ENCODE measurements at regions not wholly inside any gene's neighbourhood (a gene's known extent, or its start where the extent isn't known, plus 50 kb on each side); places are given as distances from the start of the nearest gene placed in this dataset.

DNA sequence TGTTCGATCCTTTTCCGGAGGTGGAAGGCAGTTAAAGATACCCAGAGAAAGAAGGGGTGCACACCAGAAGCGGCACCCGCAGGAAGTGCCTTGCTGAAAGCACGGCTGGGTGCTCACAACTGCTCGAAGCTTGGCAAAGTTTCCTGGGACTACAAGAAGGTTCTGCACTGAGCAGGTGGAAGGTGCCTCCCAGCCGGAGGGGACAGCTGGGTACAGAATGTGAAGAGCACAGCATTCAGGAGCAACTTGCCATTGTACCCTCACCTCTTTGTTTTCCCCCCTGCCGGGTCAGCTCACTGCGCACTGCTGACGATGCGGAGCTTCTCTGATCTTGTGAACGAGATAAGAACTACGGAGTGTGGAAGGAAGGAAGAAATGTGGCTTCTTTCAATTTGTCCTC is 289.2 kb downstream of the FBXW7 start:
- H3K27ac ChIP-seq = no peak overlapping the region
- no peak for TF ChIP-seq ZFX (IDR thresholded peaks at IDR 0.05; ENCODE audit: borderline replicate concordance)
- TF ChIP-seq, protein P1, sequence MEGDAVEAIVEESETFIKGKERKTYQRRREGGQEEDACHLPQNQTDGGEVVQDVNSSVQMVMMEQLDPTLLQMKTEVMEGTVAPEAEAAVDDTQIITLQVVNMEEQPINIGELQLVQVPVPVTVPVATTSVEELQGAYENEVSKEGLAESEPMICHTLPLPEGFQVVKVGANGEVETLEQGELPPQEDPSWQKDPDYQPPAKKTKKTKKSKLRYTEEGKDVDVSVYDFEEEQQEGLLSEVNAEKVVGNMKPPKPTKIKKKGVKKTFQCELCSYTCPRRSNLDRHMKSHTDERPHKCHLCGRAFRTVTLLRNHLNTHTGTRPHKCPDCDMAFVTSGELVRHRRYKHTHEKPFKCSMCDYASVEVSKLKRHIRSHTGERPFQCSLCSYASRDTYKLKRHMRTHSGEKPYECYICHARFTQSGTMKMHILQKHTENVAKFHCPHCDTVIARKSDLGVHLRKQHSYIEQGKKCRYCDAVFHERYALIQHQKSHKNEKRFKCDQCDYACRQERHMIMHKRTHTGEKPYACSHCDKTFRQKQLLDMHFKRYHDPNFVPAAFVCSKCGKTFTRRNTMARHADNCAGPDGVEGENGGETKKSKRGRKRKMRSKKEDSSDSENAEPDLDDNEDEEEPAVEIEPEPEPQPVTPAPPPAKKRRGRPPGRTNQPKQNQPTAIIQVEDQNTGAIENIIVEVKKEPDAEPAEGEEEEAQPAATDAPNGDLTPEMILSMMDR (IDR thresholded peaks at IDR 0.05) = no peak

DNA sequence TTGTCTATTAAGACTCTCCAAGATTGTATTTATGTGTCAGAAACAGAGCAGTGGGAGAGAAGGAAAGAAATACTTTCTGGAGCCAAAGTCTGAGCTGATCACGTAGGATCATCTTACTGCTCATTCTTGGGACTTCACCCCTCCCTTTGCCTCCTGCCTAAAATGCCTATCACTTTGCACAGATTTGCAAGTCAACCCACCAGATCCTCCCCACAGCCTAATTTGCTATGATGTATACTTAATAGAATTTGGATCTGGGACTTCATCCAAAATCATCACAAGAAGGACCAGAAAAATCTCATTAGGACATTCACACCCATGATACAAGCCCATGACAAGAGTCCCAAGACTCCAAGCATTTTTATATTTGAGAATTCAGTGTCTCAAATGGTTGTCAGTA is 290.2 kb downstream of the FBXW7 start:
- TF ChIP-seq ZFX (IDR thresholded peaks at IDR 0.05; ENCODE audit: borderline replicate concordance) = no peak
- TF ChIP-seq, protein P1 (IDR thresholded peaks at IDR 0.05) = no peak

DNA sequence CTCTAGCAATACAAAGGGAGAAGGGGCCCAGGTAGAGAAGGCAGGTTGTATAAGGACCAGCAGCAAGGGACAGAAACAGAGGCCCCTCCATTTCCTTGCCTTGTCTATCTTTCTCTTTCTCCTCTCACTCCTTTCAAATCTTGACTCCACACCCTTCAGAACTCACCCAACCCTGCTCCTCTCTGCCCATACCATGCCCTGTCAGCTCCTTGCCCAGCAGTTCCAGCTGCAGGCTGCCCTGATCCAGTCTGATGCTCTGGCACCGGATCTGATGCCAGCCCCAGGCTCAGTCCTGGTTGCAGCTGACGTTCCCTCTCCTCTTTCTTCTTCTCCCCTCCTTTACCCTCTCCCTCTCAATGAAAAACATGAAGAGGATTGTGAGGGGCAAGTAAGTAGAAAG is 291.2 kb downstream of the FBXW7 start:
- TF ChIP-seq, protein P1 (IDR thresholded peaks at IDR 0.05) = no peak
- TF ChIP-seq ZFX (IDR thresholded peaks at IDR 0.05; ENCODE audit: borderline replicate concordance) = no peak
- no peak overlapping the region for H3K27ac ChIP-seq

More for the DNA sequence above, 290.2 kb downstream of the FBXW7 start:
- no peak overlapping the region for H3K27ac ChIP-seq

DNA sequence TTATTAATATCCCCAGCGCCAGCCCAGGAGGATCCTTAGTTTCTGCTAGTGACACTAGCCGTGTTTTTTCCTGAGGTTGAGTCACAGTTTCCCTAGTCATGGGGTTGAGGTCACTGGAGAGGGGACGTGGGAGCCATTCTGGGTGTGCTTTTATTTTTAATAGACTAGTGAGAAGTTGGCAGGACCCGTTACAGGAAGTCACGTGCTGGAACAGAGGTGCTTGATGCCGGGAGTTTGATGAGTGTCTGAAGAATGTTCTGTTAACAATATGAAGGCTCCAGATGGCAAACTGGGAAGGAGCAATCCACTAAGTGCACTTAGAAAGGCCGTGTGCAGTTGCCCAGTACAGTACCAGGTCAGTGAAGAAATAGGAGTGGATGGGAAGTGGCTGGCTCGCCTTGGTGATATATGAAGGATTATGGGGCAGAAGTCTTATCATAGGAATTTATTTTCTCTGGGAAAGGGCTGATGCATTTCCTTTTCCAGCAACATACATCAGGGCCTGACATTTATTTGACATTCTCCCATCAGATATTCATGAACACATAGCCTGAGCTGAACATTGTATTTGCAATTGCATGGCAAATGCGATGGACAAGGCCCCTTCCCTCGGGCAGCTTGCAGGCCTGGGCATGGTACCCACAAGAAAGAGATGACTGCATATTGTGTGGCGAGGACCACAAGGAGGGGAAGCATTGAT is 291.8 kb downstream of the FBXW7 start:
- no peak overlapping the region for H3K27ac ChIP-seq
- no peak for TF ChIP-seq ZFX (IDR thresholded peaks at IDR 0.05; ENCODE audit: borderline replicate concordance)
- TF ChIP-seq, protein P1 (IDR thresholded peaks at IDR 0.05) = no peak

DNA sequence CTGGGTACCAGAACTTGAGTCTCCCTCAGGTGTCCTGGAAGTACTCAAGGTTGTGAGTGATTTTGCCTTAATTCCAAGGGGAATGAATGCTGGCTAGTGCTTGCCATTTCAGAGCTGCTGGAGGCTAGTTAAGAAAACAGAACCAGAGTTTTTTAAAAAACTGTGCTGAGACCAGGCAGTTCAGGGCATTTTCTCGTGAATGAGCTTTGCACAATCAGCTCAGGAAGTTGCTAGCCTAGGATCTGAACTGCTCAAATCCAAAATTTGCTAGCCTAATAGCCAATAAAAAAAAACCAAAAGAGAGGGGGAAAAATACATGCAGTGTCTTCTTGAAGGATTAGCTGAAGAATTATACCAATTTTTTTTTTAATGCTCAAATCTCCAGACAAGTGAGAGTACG is 292.7 kb downstream of the FBXW7 start:
- no peak overlapping the region for H3K27ac ChIP-seq
- TF ChIP-seq ZFX (IDR thresholded peaks at IDR 0.05; ENCODE audit: borderline replicate concordance) = no peak
- TF ChIP-seq, protein P1 (IDR thresholded peaks at IDR 0.05) = no peak

DNA sequence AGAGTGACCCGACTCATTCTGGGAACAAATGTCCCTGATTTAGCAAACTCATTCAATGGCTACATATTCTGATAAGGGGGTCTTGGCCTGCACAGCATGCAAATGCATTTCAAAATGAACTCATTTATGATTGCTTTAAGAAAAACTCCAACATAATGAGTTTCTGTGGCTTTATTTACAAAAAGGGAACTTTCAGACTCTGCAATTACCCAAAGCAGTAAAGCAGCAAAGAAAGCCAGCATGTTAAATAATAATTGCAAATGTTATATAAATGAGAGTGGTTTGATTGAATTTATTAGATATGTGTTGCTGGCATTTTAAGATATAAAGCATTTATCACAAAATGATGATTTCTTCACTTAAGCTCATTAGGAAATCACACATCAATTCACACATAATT is 295.7 kb downstream of the FBXW7 start:
- no peak overlapping the region for H3K27ac ChIP-seq
- TF ChIP-seq, protein P1 (IDR thresholded peaks at IDR 0.05) = no peak
- TF ChIP-seq ZFX (IDR thresholded peaks at IDR 0.05; ENCODE audit: borderline replicate concordance) = no peak

DNA sequence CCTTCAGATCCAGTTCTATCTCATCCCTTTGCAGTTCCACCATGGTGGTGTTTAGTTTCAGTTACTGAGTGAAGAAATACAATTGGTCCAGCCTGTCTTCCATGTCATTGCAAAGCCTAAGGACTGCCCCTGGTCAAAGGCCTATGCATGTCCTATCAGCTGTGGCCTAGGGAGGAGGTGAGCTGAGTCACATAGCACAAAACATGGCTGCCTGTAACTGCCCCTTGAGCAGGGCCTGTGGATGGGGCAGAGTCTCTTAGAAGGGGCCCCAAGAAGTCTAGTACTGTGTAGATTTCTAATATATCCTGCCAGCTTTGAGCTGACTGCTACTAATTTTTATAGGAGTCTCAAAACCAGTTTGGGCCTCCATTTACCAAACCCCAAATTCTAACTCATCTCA is 296.7 kb downstream of the FBXW7 start:
- TF ChIP-seq ZFX (IDR thresholded peaks at IDR 0.05; ENCODE audit: borderline replicate concordance) = no peak
- TF ChIP-seq, protein P1 (IDR thresholded peaks at IDR 0.05) = no peak
- no peak overlapping the region for H3K27ac ChIP-seq

Data from 22Rv1 (cell line).